Keratinocyte (primary cell): ENCODE measurements at regions not wholly inside any gene's neighbourhood (a gene's known extent, or its start where the extent isn't known, plus 50 kb on each side); places are given as distances from the start of the nearest gene placed in this dataset.

ENCODE experiments used
- DNase-seq: peaks from one replicate; pipeline ENCODE4 v3.0.0-alpha.2; 2011; ENCODE audit warnings: low read depth, missing footprints, low spot score
- FAIRE-seq: peaks from 2 replicates; lab custom pipeline; 2011; peaks lifted over from hg19 to GRCh38; lab: Jason Lieb, UNC
- H2AFZ ChIP-seq: 2 replicates; pipeline ENCODE4 v1.6.0; 2012; ENCODE audit warnings: low read length, control low read depth, inconsistent platforms; ENCODE audit not compliant: control insufficient read depth
- H3K27ac ChIP-seq: 2 replicates; pipeline ENCODE4 v1.5.1; 2011; ENCODE audit warnings: low read length; ENCODE audit not compliant: control insufficient read depth, insufficient read depth
- H3K27me3 ChIP-seq: 3 replicates; pipeline ENCODE4 v1.6.0; 2011; ENCODE audit warnings: low read length; ENCODE audit not compliant: control insufficient read depth, insufficient read depth; ENCODE audit errors: extremely low read depth
- H3K36me3 ChIP-seq, 2 experiments: 2 replicates in 1 of 2; 3 replicates in 1 of 2; pipeline ENCODE4 v1.5.1; 2011; ENCODE audit warnings: low read length in 2 of 2, mild to moderate bottlenecking in 1 of 2; ENCODE audit not compliant: control insufficient read depth in 2 of 2, insufficient read depth in 2 of 2; ENCODE audit errors: extremely low read depth in 1 of 2
- H3K4me1 ChIP-seq: 3 replicates; pipeline ENCODE4 v1.5.1; 2011; ENCODE audit warnings: low read length; ENCODE audit not compliant: control insufficient read depth, insufficient read depth; ENCODE audit errors: extremely low read depth
- H3K4me2 ChIP-seq: 3 replicates; pipeline ENCODE4 v1.6.0; 2011; ENCODE audit warnings: low read depth, low read length; ENCODE audit not compliant: control insufficient read depth, insufficient read depth; ENCODE audit errors: extremely low read depth
- H3K4me3 ChIP-seq, 3 experiments: fragments of 200-600 bp in 1 of 3; sonication (generic) in 1 of 3; 2 replicates in 2 of 3; 3 replicates in 1 of 3; pipeline ENCODE4 v1.5.1; 2011 to 2016; ENCODE audit warnings: low read length in 3 of 3, mild to moderate bottlenecking in 3 of 3, control low read depth in 2 of 3, inconsistent platforms in 1 of 3, low read depth in 1 of 3, mixed read lengths in 1 of 3, mixed run types in 1 of 3, moderate library complexity in 1 of 3; ENCODE audit not compliant: control insufficient read depth in 2 of 3, insufficient read depth in 2 of 3; ENCODE audit errors: extremely low read depth in 1 of 3
- H3K79me2 ChIP-seq: 2 replicates; pipeline ENCODE4 v1.6.0; 2012; ENCODE audit warnings: low read length; ENCODE audit not compliant: control insufficient read depth, insufficient read depth
- H3K9ac ChIP-seq: 3 replicates; pipeline ENCODE4 v1.6.0; 2011; ENCODE audit warnings: low read length; ENCODE audit not compliant: control insufficient read depth, insufficient read depth; ENCODE audit errors: extremely low read depth
- H3K9me1 ChIP-seq: 3 replicates; pipeline ENCODE4 v1.6.0; 2011; ENCODE audit warnings: low read length; ENCODE audit not compliant: control insufficient read depth, insufficient read depth; ENCODE audit errors: extremely low read depth
- H3K9me3 ChIP-seq: 2 replicates; pipeline ENCODE4 v1.5.1; 2012; ENCODE audit warnings: low read depth, low read length; ENCODE audit not compliant: control insufficient read depth
- H4K20me1 ChIP-seq: 3 replicates; pipeline ENCODE4 v1.6.0; 2011; ENCODE audit warnings: low read length; ENCODE audit not compliant: control insufficient read depth, insufficient read depth; ENCODE audit errors: extremely low read depth
- CTCF ChIP-seq, 3 experiments: IDR thresholded peaks in 1 of 3; conservative IDR thresholded peaks in 1 of 3; optimal IDR thresholded peaks in 1 of 3; 2 replicates in 2 of 3; 3 replicates in 1 of 3; pipeline versions ENCODE3 to v1.5.1; 2011; ENCODE audit warnings: low read length in 3 of 3, mild to moderate bottlenecking in 3 of 3, moderate library complexity in 2 of 3, control low read depth in 1 of 3, inconsistent platforms in 1 of 3; ENCODE audit not compliant: insufficient read depth in 2 of 3; ENCODE audit errors: extremely low read depth in 1 of 3
- EZH2 ChIP-seq: IDR thresholded peaks from one replicate; pipeline ENCODE4 v1.6.1; 2012; ENCODE audit warnings: inconsistent platforms, mild to moderate bottlenecking, low read length, moderate library complexity
- dilution Hi-C: fragments of 300-500 bp; cut with MboI; formaldehyde crosslinking; loops from one replicate; pipeline ENCODE4 v1.7.0; 2020; ENCODE audit warnings: low sequenced_read_pairs; ENCODE audit not compliant: extremely low pct_ligation_motif_present

DNA sequence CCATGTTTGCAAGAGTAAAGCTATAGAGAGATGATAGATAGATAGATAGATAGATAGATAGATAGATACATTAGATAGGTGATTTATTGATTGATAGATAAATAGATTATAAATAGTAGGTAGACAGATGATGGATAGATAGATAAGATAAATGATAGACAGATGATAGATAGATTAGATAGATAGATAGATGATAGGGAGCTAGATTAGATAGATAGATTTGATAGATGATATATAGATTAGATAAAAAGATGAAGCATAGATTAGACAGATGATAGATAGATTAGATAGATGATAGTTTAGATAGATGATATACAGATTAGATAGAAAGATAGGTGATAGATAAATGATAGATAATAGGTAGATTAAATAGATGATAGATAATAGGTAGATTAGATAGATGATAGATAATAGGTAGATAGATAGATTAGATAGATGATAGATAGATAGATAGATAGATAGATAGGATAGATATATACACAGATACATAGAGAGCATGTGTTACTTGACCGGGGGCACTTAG, 243.3 kb upstream of the FOXK1 start:
- Histone ChIP-seq H3K9ac (no peak overlapping the region), H3K27me3 (no peaks in the 10 kb centered on the region), H3K36me3 (no peaks in the 10 kb centered on the region), H2AFZ (no peak overlapping the region), H3K9me3 (peaks cover 4% of the 10 kb centered on the region), H3K9me1 (no peaks in the 10 kb centered on the region), H3K27ac (no peak overlapping the region), H3K4me1 (no peaks in the 10 kb centered on the region), H3K4me2 (no peak overlapping the region), H3K79me2 (no peaks in the 10 kb centered on the region), H4K20me1 (no peaks in the 10 kb centered on the region), H3K4me3 (no peak overlapping the region)
- dilution Hi-C loops: no loop called here
- FAIRE-seq (no peak), DNase-seq (no peak)
- TF ChIP-seq CTCF (optimal IDR thresholded peaks at IDR 0.05 in 1 of 3, IDR thresholded peaks at IDR 0.05 in 1 of 3, conservative IDR thresholded peaks at IDR 0.05 in 1 of 3; ENCODE audit: extremely low read depth in 1 of 3, insufficient read depth in 2 of 3, low read length in 3 of 3) (no peak), EZH2 (no peak)

DNA sequence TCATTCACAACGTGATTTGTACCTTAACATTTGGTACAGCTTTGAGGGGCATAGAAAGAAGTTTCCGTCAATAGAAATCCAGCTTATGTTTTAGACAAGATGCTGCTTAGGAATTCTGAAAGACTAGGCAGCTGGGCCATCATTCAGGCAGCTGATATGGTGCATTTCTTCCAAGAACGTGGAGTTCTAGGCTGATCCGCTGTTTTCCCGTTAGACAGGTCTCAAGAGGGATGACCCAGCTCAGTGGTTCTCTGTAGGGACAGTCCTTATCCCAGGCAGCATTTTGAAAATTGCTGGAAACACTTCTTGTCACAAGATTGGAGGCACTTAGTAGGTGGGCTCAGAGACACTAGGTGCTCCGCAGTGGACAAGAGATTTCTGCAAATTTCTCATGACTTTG, 242.7 kb upstream of the FOXK1 start:
- no peak overlapping the region for H3K9ac ChIP-seq
- H2AFZ ChIP-seq: no peak overlapping the region
- FAIRE-seq: no peak
- H3K4me3 ChIP-seq: no peak overlapping the region
- dilution Hi-C loops: no loop called here
- no peak overlapping the region for H3K4me2 ChIP-seq
- TF ChIP-seq CTCF (optimal IDR thresholded peaks at IDR 0.05 in 1 of 3, IDR thresholded peaks at IDR 0.05 in 1 of 3, conservative IDR thresholded peaks at IDR 0.05 in 1 of 3; ENCODE audit: extremely low read depth in 1 of 3, insufficient read depth in 2 of 3, low read length in 3 of 3): no peak
- TF ChIP-seq EZH2: no peak
- H3K27me3 ChIP-seq: no peaks in the 10 kb centered on the region
- no peak overlapping the region for H3K27ac ChIP-seq
- no peak for DNase-seq
- no peaks in the 10 kb centered on the region for H3K4me1 ChIP-seq
- no peaks in the 10 kb centered on the region for H4K20me1 ChIP-seq
- H3K9me1 ChIP-seq: no peaks in the 10 kb centered on the region
- peaks cover 4% of the 10 kb centered on the region for H3K9me3 ChIP-seq
- no peaks in the 10 kb centered on the region for H3K36me3 ChIP-seq
- H3K79me2 ChIP-seq: no peaks in the 10 kb centered on the region
